ENCODE measurements at regions not wholly inside any gene's neighbourhood (a gene's known extent, or its start where the extent isn't known, plus 50 kb on each side); places are given as distances from the start of the nearest gene placed in this dataset.

- DNase-seq (ENCODE audit: low spot score), result no peak
These were observed 260.4 kb downstream of the GALC start for GRCh38 chr14:87732562-87732961.

- no peak for DNase-seq (ENCODE audit: low spot score)
These were observed 267.7 kb downstream of the GALC start for GRCh38 chr14:87725318-87725717.

DNA sequence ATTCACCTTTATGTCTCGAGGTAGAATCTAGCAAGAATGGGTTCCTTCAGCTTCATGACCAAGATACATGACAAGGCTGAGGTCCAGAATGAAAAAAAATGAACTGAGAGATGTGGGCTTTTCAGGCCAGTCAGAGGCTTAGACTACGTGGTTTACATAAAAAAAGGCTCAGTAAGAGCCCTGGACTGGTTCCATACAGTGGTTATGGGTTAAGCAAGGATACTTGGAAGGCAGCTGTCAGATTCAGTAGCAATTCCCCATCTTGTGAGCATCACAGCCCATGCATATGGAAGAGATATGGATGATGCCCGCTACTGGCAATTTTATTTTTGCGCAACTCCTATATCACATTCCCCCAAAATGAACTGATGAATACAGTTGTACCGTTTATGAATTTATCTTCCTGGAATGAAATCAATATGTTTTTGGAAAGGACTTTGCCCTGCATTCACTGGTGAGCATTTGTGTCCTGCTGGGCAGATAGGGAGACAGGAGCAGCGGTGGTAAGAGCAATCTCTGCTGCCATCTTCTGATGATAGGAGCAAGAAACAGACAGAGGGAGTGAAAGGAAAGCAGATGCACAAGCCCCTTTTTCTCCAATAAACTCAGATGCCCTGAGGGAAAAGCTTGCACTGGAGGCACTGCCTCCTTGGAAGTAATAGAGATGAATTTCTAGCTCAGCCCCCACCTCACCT is 280.4 kb downstream of the GALC start:
- DNase-seq (ENCODE audit: low spot score), result no peak

GRCh38 chr14:87705439-87705896 is 287.5 kb downstream of the GALC start:
- DNase-seq (ENCODE audit: low spot score), result no peak

DNA sequence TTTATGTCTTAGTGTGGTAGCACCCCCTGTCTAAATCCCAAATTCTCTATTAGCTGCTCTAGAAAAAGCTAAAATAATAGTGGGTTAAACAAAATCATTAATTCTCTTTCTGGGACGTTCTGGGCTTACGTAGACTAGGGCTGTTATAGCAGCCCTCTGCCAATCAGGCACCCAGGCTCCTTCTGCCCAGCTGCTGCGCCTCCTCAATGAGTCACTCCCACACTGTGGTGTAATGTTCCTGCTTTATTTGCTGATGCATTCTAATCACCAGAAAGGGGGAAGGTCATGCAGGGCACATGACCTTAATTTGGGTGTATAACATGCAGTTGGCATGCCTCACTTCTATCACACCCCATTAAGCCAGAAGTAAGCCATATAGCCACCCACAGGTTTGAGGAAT is 294.5 kb downstream of the GALC start:
- DNase-seq (ENCODE audit: low spot score), result peak; percentile 2

DNA sequence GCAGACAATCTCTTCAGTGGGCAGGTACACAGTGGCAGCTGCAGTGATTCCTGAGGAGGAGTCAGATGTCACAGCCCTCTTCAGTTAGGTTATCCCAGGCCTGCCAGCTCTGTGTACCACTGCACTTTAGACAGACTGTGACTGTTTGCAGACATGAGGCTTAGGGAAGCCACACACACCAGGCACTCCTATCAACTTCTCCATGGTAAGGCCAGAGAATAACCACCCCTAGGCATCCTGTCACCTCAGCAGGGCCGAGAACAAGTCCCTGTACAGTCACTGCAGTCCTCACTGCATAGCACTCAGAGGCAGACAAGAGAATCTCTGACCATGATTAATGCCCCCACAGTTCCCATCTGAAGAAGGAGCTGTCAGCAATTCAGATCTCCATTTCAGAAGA is 296.5 kb downstream of the GALC start:
- DNase-seq (ENCODE audit: low spot score), result no peak

GRCh38 chr14:87691042-87691881 is 301.7 kb downstream of the GALC start:
- DNase-seq (ENCODE audit: low spot score), result no peak

DNA sequence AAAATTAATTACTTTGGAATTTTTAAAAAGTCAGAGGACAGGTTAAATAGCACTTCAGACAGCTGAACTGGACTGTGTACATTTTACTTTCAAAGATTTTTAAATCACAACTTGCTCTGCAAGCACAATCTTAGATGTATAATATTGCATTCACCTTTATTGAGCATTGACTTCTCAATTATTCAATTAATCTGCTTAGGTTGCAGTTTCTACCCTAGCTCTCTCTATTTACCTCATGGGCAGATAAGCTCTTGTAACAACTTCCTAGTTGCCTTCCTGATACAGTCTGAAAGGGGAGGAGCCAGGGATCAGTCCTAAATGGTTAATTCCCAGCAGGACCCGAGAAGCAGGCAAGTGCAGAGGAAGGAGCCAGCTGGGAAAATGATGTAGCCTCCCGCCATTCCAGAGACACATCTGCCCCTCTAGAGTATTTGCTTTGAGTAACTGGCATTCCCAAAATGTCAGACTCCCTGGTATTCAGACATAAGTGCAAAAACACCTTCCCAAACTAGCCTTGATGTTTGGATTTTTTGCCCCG is 302.8 kb downstream of the GALC start:
- DNase-seq (ENCODE audit: low spot score), result no peak

DNA sequence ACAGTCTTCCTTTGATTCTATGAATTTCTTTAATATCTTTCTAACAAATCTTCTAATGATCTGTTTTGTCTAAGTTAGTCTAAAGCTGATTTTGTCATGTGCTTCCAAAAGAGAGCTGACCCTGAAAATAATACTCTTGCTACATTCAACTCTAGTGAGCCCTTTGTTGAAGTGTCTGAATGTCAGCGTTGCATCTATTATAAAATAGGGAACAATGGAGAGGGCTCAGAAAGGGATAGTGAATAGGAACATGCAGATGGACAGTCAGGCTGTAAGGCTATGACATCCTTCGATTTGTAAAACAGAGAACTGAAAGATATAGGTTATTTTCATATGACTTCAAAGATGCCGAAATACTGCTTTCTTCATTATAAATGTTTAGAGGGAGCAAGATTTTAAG is 304.5 kb downstream of the GALC start:
- no peak for DNase-seq (ENCODE audit: low spot score)

DNA sequence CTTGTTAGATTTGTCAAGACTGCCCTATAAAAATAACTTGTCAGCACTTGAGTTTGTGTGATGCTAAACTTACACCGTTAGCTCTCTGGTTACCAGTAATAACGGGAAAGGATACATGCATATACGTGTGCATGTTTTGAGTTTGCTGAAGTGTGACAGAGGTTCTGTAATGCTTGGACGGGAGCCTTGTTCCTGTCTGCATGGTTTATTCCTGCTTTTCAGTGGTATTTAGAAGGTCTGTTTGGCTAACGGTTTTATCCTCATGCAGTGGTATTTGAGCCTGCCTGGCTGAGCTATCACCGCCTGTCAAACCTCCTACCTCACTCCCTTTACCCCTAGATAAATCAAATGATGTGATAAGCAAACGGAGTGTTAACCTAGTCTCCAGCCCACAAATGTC is 305.6 kb downstream of the GALC start:
- DNase-seq (ENCODE audit: low spot score), result no peak

DNA sequence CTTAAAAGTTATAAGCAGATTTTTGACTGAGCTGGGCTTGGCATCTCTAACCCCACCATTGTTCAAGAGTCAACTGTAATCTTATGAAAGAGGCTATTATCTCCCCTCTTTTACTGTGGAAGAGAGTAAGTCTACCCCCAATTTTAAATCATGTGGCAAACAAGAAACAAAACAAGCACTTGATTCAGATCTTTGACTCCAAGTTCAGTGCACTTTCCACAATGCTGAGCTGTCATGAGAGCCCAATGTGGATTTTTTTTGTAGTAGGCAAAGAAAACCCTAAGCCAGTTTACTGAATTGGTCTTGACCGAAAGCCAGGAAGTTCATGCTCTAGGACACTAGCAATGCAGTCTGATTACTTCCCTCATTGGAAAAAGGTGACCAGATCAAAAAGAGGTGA is 306.2 kb downstream of the GALC start:
- no peak for DNase-seq (ENCODE audit: low spot score)

DNA sequence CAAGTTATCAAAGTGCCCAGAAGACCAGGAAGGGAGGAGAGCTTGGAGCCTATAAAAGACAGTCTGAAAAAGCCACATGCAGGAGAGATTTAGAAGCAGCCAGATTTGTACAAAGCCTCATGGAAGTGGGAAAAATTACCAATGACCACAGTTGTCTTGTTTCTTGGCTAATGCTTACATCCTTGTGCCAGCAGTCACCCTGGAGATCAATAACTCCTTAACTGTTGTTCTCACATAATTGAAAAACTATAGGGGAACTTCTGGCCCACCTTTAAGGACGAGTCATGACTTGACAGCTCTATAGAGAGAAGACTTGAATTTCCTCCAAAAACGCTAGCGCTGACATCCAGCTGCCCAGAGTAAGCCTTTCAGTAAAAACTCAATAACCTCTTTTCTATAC is 313.1 kb downstream of the GALC start:
- DNase-seq (ENCODE audit: low spot score), result no peak

DNA sequence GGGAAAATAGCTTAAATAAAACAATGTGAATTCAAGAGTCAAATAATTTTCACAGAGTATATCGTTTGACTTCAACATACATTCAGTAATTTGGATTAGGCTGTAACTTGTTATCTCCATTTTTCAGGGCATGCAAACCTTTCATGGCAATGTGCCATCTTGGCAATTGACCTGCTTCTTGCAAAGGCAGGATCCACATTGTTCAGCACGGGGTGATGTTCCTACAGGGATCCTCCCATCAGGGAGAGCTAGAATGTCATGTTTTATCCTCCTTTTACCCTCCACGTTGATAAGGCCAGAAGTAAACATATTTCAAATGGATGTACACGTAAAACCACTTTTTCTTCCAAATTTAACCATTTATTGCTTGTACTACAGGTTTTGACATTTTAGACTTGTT is 314.4 kb downstream of the GALC start:
- DNase-seq (ENCODE audit: low spot score), result no peak

DNA sequence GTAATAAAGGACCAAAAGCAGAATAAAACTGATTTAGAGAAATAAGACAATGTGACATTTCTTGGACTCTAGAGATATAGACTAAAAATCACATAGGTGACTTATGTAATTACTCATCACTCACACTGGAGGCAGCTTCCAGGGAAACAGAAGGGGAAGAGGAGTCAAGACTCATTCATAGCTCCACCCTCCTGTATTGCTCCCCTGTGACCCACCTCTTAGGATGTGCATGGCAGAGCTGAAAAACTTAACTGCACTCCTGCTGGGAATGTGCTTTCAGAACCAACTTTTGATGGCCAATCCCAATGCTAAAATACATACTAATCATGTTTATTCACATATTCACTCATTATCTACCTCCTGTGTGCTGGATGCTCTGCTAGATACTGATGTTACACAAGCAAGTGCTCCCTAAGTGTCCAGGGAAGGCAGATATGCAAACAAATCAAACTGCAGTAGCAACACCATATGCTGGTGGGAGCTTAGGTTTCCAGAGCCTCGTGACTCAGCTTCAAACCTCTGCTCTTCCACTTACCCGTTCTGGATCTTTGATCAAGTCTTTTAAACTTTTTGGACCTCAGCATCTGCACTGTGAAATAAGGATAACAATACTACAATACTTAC is 316.1 kb downstream of the GALC start:
- no peak for DNase-seq (ENCODE audit: low spot score)

GRCh38 chr14:87667659-87668058 is 325.3 kb downstream of the GALC start:
- DNase-seq (ENCODE audit: low spot score), result no peak

GRCh38 chr14:87656315-87656714 is 336.7 kb downstream of the GALC start:
- DNase-seq (ENCODE audit: low spot score), result no peak

DNA sequence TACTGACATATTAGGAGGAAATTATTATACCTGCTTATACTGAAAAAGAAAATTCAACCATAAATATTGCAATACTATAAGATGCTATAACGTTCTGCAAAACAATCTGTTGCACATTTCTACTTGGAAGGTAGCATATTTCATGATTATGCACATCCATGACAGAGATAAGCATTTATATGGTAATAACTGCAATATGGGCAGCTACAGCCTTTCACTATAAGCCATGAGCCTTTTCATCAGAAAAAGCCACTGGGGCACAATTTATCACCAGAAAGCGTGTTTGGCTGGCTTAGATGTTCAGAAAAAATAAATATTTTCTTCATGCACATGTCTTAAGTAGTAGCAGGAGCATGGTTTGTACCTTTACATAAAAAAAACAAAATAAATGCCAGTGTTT is 340.7 kb downstream of the GALC start:
- DNase-seq (ENCODE audit: low spot score), result no peak

DNA sequence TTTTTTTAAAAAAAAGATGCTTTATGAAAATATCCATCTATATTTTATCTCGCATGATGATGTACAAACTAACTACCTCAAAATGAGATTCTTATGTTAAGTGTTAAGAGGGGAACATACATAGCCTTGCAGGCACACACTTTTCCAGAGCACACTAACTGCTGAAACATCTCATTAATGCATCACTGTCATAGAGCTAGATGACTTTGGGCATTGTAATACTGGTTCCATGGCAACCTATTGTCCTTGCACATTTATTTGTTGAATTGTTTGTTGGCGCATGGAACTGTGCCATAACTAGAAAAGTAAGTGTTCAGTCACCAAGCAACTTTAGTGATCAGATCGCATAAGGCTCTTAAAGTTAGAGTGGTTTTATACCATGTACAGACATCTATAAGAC is 348.3 kb downstream of the GALC start:
- no peak for DNase-seq (ENCODE audit: low spot score)

DNA sequence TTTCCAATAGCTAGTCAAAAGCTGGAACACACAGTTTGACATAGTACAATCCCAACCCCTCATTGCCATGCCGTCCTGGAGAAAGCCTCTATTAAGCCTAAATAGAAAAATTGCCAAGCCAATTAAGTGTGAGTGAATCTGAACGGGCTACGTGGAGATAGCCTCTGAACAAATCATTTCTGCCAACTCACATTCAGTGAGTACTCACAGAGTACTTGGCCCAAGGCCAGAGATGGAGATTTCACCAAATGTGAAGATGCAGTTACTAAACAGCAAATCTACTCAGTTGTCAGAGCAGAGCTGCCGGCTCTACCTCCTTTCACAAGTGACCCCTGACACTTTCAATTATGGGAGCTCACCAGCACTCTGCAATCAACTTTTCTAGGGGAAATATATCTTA is 350.0 kb downstream of the GALC start:
- no peak for DNase-seq (ENCODE audit: low spot score)

DNA sequence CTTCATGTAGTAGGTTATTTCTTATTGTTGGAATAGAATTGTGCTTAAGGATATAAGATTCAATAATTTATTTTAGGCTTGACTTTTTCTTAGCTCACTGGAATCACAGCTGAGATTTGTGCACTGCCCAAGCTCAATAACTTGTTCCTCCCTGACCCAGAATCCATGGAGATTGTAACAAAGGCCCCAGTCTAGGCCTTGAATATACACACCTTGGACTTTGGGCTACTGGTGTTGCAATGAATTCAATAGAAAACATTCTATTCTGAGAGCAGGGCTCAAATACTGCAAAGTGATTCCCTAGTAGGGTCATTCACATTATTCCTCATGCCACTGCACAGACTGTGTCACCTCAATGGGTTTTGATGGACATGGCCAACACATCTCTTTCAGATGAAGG is 352.4 kb downstream of the GALC start:
- DNase-seq (ENCODE audit: low spot score), result no peak

GRCh38 chr14:87638196-87638595 is 354.8 kb downstream of the GALC start:
- no peak for DNase-seq (ENCODE audit: low spot score)

- no peak for DNase-seq (ENCODE audit: low spot score)
These were observed 357.5 kb downstream of the GALC start for GRCh38 chr14:87635442-87635841.

DNA sequence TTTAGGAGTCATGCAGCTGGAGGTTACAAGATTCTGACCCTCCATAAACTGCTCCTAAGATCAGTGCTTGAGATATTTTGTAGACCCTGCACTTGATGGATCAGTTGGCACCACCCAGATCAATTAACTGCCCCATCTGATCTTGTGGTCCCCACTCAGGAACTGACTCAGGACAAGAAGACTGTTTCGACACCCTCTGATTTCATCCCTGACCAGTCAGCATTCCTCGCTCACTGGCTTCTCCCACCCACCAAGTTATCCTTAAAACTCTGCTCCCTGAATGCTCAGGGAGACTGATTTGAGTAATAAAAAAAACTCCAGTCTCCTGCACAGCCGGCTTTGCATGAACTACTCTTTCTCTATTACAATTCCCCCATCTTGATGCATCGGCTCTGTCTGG is 360.2 kb downstream of the GALC start:
- DNase-seq (ENCODE audit: low spot score), result no peak
